ENCODE measurements at regions not wholly inside any gene's neighbourhood (a gene's known extent, or its start where the extent isn't known, plus 50 kb on each side); places are given as distances from the start of the nearest gene placed in this dataset.

GRCh38 chr5:57828221-57828620 lies 345.6 kb upstream of the ACTBL2 start:
- no peak for DNase-seq

GRCh38 chr5:57825031-57825686 lies 342.5 kb upstream of the ACTBL2 start:
- DNase-seq = no peak

- DNase-seq = no peak
These were observed 342.0 kb upstream of the ACTBL2 start for GRCh38 chr5:57824623-57825022.

- no peak for DNase-seq
These were observed 341.4 kb upstream of the ACTBL2 start for GRCh38 chr5:57824047-57824446.

GRCh38 chr5:57822651-57823050 lies 340.0 kb upstream of the ACTBL2 start:
- DNase-seq = no peak

- no peak for DNase-seq
These were observed 335.8 kb upstream of the ACTBL2 start for GRCh38 chr5:57818397-57818796.

GRCh38 chr5:57817924-57818323 lies 335.3 kb upstream of the ACTBL2 start:
- no peak for DNase-seq

- no peak for DNase-seq
These were observed 334.4 kb upstream of the ACTBL2 start for GRCh38 chr5:57817001-57817453.

- DNase-seq = no peak
These were observed 333.5 kb upstream of the ACTBL2 start for GRCh38 chr5:57816108-57816507.

GRCh38 chr5:57805732-57806131 lies 323.1 kb upstream of the ACTBL2 start:
- no peak for DNase-seq

GRCh38 chr5:57805170-57805569 lies 322.6 kb upstream of the ACTBL2 start:
- DNase-seq = no peak

- no peak for DNase-seq
These were observed 321.9 kb upstream of the ACTBL2 start for GRCh38 chr5:57804505-57804904.

GRCh38 chr5:57804007-57804444 lies 321.4 kb upstream of the ACTBL2 start:
- DNase-seq = no peak

- DNase-seq = no peak
These were observed 319.5 kb upstream of the ACTBL2 start for GRCh38 chr5:57802131-57802530.

- no peak for DNase-seq
These were observed 312.6 kb upstream of the ACTBL2 start for GRCh38 chr5:57795203-57795602.

GRCh38 chr5:57791875-57792274 lies 309.3 kb upstream of the ACTBL2 start:
- no peak for DNase-seq

GRCh38 chr5:57785946-57786345 lies 303.3 kb upstream of the ACTBL2 start:
- DNase-seq = no peak

GRCh38 chr5:57784121-57784520 lies 301.5 kb upstream of the ACTBL2 start:
- DNase-seq = no peak

GRCh38 chr5:57783693-57784092 lies 301.1 kb upstream of the ACTBL2 start:
- DNase-seq = no peak

- no peak for DNase-seq
These were observed 298.3 kb upstream of the ACTBL2 start for GRCh38 chr5:57780961-57781325.

- DNase-seq = no peak
These were observed 297.8 kb upstream of the ACTBL2 start for GRCh38 chr5:57780306-57780960.

- DNase-seq = no peak
These were observed 297.0 kb upstream of the ACTBL2 start for GRCh38 chr5:57779383-57780223.

- no peak for DNase-seq
These were observed 296.0 kb upstream of the ACTBL2 start for GRCh38 chr5:57778501-57779091.

Measured in NCI-H524 treated with DMSO at 0.1 percent for 48 hours (cell line).